Middle frontal gyrus (tissue), 1 donor: ENCODE measurements at regions not wholly inside any gene's neighbourhood (a gene's known extent, or its start where the extent isn't known, plus 50 kb on each side); places are given as distances from the start of the nearest gene placed in this dataset.
"Not testable (repeated sequence)": the region's sequence is repeated elsewhere in the genome, so short reads cannot be mapped to it uniquely, and the experiment has no call there.

ENCODE experiments used
- DNase-seq: peaks from one replicate; pipeline ENCODE4 v3.0.0-alpha.2; 2015; ENCODE audit warnings: low spot score; ENCODE audit errors: extremely low spot score

GRCh38 chr5:82901281-82901888 is 175.8 kb downstream of the TMEM167A start:
- DNase-seq, result no peak

GRCh38 chr5:82894716-82895115 is 182.5 kb downstream of the TMEM167A start:
- DNase-seq, result no peak

GRCh38 chr5:82889088-82889487 is 188.1 kb downstream of the TMEM167A start:
- DNase-seq, result no peak

GRCh38 chr5:82886911-82887310 is 190.3 kb downstream of the TMEM167A start:
- no peak for DNase-seq

GRCh38 chr5:82885627-82886389 is 191.4 kb downstream of the TMEM167A start:
- no peak for DNase-seq

GRCh38 chr5:82884821-82885471 is 192.2 kb downstream of the TMEM167A start:
- DNase-seq, result no peak

- DNase-seq, result no peak
Measured at GRCh38 chr5:82882316-82882715, 194.9 kb downstream of the TMEM167A start.

- no peak for DNase-seq
Measured at GRCh38 chr5:82881571-82882174, 195.5 kb downstream of the TMEM167A start.

GRCh38 chr5:82879089-82879488 is 198.1 kb downstream of the TMEM167A start:
- DNase-seq, result no peak

- no peak for DNase-seq
Measured at GRCh38 chr5:82873452-82873851, 203.7 kb downstream of the TMEM167A start.

- not testable (repeated sequence) for DNase-seq
Measured at GRCh38 chr5:82872321-82873288, 204.6 kb downstream of the TMEM167A start.

GRCh38 chr5:82865625-82866024 is 211.6 kb downstream of the TMEM167A start:
- DNase-seq, result no peak

- DNase-seq, result no peak
Measured at GRCh38 chr5:82863266-82863665, 213.9 kb downstream of the TMEM167A start.

- DNase-seq, result no peak
Measured at GRCh38 chr5:82862711-82863110, 214.5 kb downstream of the TMEM167A start.

- DNase-seq, result no peak
Measured at GRCh38 chr5:82862261-82862660, 214.9 kb downstream of the TMEM167A start.

GRCh38 chr5:82861701-82862100 is 215.5 kb downstream of the TMEM167A start:
- no peak for DNase-seq

GRCh38 chr5:82859451-82860140 is 217.6 kb downstream of the TMEM167A start:
- no peak for DNase-seq

GRCh38 chr5:82858151-82859025 is 218.8 kb downstream of the TMEM167A start:
- DNase-seq, result no peak

- no peak for DNase-seq
Measured at GRCh38 chr5:82855893-82856550, 221.2 kb downstream of the TMEM167A start.
